ENCODE measurements at regions not wholly inside any gene's neighbourhood (a gene's known extent, or its start where the extent isn't known, plus 50 kb on each side); places are given as distances from the start of the nearest gene placed in this dataset.
A peak's percentile ranks its signal among the peaks of the same experiment; 100 is the strongest.

- 43 to 64% methylated on average over 6 of the region's 6 CpGs for WGBS, 2 donors
- no peak for DNase-seq
These were observed 86.2 kb downstream of the SDC1 start for GRCh38 chr2:20138696-20139095.

GRCh38 chr2:20137884-20138283 lies 86.5 kb upstream of the LAPTM4A start:
- intact Hi-C loops (cut with DNase I), result no loop called here
- Histone ChIP-seq H3K36me3 (no peaks in the 10 kb centered on the region), H3K9me3 (no peaks in the 10 kb centered on the region), H3K27ac (peak overlapping the region in 1 of 4 donors; percentile 10), H3K4me1 (peaks cover 30 to 83% (median 47%) of the 10 kb centered on the region in 3 donors), H3K27me3 (no peaks in the 10 kb centered on the region), H3K4me3 (no peak overlapping the region)
- TF ChIP-seq POLR2A (IDR thresholded peaks at IDR 0.05), result no peak
- TF ChIP-seq CTCF (IDR thresholded peaks at IDR 0.05), result no peak
- DNase-seq, result no peak
- WGBS, 2 donors, result 78 to 93% methylated on average over 8 of the region's 8 CpGs

More at GRCh38 chr2:20138696-20139095, 86.2 kb downstream of the SDC1 start:
- no peak for TF ChIP-seq CTCF (IDR thresholded peaks at IDR 0.05)
- TF ChIP-seq POLR2A (IDR thresholded peaks at IDR 0.05), result no peak
- Histone ChIP-seq H3K4me3 (no peak overlapping the region), H3K27me3 (no peaks in the 10 kb centered on the region), H3K9me3 (no peaks in the 10 kb centered on the region), H3K36me3 (no peaks in the 10 kb centered on the region), H3K4me1 (peaks cover 35 to 91% (median 52%) of the 10 kb centered on the region in 3 donors), H3K27ac (peak overlapping the region in 3 of 4 donors; percentile 41 to 88 (median 87))
- intact Hi-C loops (cut with DNase I), result no loop called here

GRCh38 chr2:20137131-20137571 lies 85.7 kb upstream of the LAPTM4A start:
- no peak for TF ChIP-seq POLR2A (IDR thresholded peaks at IDR 0.05)
- TF ChIP-seq CTCF (IDR thresholded peaks at IDR 0.05), result no peak
- H3K4me3 ChIP-seq, result no peak overlapping the region
- H3K27me3 ChIP-seq, result no peaks in the 10 kb centered on the region
- no peaks in the 10 kb centered on the region for H3K36me3 ChIP-seq
- no peak for DNase-seq
- intact Hi-C loops (cut with DNase I), result no loop called here
- H3K27ac ChIP-seq, result peak overlapping the region in 2 of 4 donors; percentile 74 to 79
- WGBS, 2 donors, result 94 to 100% methylated on average over 1 to 7 of the region's 10 CpGs
- no peaks in the 10 kb centered on the region for H3K9me3 ChIP-seq
- H3K4me1 ChIP-seq, result peaks cover 22 to 76% (median 39%) of the 10 kb centered on the region in 3 donors

- intact Hi-C loops (cut with DNase I), result no loop called here
- Histone ChIP-seq H3K27ac (peak overlapping the region in 3 of 4 donors; percentile 74 to 79 (median 79)), H3K9me3 (no peaks in the 10 kb centered on the region), H3K36me3 (no peaks in the 10 kb centered on the region), H3K4me3 (no peak overlapping the region), H3K27me3 (no peaks in the 10 kb centered on the region), H3K4me1 (peaks cover 16 to 66% (median 29%) of the 10 kb centered on the region in 3 donors)
- 25% methylated on average over 9 of the region's 12 CpGs; no CpG with 5 or more reads in 1 of the 2 donors for WGBS, 2 donors
- TF ChIP-seq POLR2A (IDR thresholded peaks at IDR 0.05), result no peak
- TF ChIP-seq CTCF (IDR thresholded peaks at IDR 0.05), result no peak
- DNase-seq, result no peak
These were observed 84.7 kb upstream of the LAPTM4A start for GRCh38 chr2:20136149-20136548.

GRCh38 chr2:20135631-20136050 lies 84.2 kb upstream of the LAPTM4A start:
- Histone ChIP-seq H3K27ac (peak overlapping the region in 3 of 4 donors; percentile 74 to 79 (median 79)), H3K4me3 (no peak overlapping the region), H3K27me3 (no peaks in the 10 kb centered on the region), H3K9me3 (no peaks in the 10 kb centered on the region), H3K36me3 (no peaks in the 10 kb centered on the region), H3K4me1 (peaks cover 11 to 61% (median 24%) of the 10 kb centered on the region in 3 donors)
- DNase-seq, result no peak
- peak; percentile 15 to 82 (median 74) for TF ChIP-seq CTCF (IDR thresholded peaks at IDR 0.05)
- TF ChIP-seq POLR2A (IDR thresholded peaks at IDR 0.05), result no peak
- 4 to 13% methylated on average over 2 to 3 of the region's 10 CpGs for WGBS, 2 donors
- intact Hi-C loops (cut with DNase I), result no loop called here
